ENCODE measurements at regions not wholly inside any gene's neighbourhood (a gene's known extent, or its start where the extent isn't known, plus 50 kb on each side); places are given as distances from the start of the nearest gene placed in this dataset.
"Not testable (repeated sequence)": the region's sequence is repeated elsewhere in the genome, so short reads cannot be mapped to it uniquely, and the experiment has no call there.

DNA sequence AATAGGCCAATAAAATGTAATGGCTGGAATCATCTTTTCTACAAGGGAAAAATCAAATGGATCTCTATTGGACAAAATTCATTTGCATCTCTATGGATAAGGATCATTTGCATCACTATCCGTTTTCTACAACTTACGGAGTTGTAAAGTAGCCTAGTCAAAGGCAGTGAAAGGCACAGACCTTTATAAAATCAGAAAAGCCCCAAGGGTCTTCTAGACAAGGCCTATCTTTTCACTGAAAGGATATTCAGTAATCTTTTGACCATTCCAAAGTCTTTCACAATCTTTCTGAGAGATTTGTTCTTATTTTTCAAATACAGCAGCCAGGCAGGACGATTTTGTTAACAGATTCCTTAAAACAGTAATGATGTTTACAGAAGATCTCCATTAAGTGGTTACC lies 119.5 kb upstream of the JADE1 start:
- no peak for DNase-seq
- intact Hi-C loops (cut with DNase I) = no loop called here

DNA sequence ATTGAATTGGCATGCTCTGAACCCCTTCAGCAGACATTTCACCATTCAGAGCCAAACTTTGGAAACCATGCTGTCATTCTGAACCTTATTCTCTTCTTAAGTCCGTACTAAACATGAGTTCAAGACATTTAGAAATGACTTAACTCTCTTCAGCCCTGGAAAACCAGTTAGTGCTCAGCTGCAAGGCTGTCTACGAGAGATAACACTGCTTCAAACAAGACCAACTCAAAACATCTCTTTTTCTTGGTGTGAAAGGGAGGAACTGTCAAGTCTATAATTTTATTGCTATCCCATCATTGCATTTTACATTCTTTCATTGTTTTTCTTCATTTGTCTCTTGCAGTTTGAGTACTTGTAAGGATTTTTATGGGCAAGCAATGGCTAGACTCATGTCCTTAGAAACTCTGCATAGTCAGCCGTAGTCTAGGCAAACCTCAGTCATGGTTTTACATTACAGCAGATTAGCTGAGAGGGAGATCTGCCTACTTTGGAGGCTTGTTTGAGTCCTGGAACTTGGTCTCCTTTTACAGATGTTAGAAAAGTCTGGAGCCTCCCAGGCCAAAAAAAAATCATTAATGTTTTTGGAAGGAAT lies 120.6 kb upstream of the JADE1 start:
- intact Hi-C loops (cut with DNase I) = no loop called here
- DNase-seq = no peak

DNA sequence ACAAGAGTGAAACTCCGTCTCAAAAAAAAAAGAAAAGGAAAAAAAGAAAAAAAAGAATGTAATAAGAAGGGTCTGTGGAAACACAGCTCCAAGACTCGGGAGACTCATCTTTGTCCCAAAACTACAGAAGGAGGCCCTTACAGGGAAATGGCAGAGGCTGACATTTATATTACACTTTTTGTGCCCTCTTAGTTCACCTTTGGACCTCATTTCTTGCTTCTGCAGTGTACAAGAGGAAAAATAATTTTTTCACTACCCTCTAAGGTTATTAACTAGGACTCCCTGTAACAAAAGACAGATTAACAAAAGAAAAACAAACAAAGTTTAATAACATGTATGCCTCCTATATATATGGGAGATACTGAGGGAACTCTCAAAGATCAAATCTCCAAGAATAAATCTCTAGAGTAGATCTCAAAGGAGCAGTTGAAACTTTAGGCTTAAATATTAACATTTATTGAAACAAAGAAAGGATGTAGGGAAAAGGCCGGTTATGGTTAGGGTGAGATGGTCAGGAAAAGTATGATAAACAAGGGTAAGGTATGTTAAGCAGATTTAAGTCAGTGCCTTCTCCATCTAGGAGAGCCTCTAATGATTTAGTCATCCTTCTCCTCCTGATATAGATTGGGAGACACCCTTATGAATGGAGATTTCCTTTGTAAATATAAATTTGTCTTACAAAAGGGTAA lies 121.3 kb upstream of the JADE1 start:
- intact Hi-C loops (cut with DNase I) = no loop called here
- DNase-seq = no peak

DNA sequence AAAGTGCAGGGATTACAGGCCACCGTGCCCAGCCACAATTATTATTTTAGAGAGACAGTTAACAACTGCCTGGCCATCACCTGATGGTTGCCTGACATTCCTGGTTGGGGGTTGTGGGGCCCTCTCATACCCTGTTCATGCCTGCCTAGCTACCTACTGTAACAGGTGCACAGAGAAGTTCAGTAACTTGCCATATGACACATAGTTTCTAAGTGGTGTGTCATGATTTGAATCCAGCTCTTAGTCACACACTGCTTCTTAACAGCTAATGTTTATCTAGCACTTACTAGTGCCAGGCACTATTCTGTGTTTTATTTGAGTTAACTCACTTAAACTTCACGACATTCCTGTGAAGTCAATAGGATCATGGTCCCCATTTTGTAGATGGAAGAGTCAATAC lies 122.7 kb upstream of the JADE1 start:
- no peak for DNase-seq
- intact Hi-C loops (cut with DNase I) = no loop called here

DNA sequence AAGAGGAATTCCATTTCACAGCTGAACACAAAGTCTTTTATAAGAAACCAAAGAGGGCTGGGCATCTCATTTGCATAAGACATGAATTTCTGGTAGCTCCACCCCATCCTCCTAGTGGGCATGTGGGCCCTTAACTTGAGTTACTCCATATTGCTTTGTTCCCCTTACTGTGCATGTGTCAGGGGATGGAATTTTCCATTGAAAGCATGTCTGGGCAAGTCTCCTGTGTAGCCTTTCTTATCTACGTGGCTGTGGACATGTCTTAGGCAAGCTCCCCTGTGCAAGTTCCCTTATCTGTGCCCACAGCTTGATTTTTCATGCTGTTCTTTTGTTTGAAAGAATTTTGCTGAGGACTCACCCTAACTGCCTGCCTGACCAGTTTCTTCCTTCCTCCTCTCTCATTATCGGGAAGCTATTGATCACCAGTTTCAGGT lies 123.5 kb upstream of the JADE1 start:
- intact Hi-C loops (cut with DNase I) = no loop called here
- no peak for DNase-seq

DNA sequence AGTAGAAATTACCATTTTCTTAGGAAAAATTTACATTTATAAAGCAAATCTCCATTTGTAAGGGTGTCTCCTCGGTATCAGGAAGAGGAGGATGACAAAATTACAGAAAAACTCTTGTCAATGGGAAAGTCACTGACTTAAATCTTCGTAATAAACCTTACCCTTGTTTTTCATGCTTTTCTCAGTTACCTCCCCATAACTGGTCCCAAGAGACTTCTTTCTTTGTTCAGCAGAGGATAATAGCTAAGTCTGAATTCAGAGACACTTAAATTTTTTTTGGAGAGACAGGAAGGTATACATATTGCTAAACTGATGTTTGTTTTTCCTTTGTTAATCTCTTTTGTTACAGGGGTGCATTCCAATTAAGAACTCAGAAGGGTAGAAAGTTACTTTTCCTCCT lies 125.5 kb upstream of the JADE1 start:
- DNase-seq = no peak
- intact Hi-C loops (cut with DNase I) = no loop called here

DNA sequence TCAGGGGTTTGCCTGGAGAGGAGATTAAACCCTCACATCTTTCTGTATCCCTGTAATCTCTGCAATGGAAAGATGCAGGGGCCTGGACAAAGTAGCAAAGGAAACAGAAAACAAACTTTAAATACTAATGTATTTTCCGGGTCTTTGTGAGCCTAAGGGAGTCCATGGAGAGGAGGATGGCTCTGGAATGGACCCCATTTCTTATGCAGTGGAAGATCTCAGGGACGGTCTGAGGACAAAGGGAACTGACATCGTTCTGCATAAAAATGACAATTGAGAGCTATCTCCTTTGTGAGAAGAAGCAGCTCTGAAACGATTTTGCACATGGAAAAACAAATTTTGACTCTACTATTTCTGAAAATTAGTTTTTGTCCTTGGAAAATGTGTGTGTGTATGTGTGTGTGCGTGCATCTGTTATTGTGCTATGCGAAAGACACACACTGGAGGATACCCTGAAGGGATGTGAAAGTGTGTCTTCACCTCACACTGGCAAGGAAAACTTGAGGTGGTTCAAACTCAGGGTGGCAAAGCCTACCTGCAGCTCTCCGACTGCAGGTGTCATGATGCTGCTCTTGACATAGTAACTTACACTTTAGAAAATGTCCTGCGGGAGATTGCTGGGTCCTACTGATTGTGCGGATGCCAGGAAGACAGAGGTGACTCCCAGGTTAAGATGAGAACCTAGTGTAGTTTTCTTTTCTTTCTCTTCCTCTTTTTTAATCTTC lies 126.4 kb upstream of the JADE1 start:
- intact Hi-C loops (cut with DNase I) = no loop called here
- DNase-seq = no peak

DNA sequence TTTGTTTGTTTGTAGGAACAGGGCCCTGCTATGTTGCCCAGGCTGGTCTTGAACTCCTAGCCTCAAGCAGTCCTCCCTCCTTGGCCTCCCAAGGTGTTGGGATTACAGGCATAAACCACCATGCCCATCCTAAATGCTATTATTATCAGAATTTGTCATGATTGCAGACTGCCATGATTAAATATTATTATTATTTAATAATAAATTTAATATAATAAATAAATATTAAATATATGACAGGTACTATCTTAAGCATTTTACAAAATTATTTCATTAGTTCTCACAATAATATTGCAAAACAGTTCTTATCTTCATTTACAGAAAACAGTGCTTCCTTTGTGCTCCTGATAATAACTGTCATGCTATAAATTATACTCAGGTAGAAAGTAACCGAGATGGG lies 133.4 kb upstream of the JADE1 start:
- intact Hi-C loops (cut with DNase I) = no loop called here
- DNase-seq = no peak

DNA sequence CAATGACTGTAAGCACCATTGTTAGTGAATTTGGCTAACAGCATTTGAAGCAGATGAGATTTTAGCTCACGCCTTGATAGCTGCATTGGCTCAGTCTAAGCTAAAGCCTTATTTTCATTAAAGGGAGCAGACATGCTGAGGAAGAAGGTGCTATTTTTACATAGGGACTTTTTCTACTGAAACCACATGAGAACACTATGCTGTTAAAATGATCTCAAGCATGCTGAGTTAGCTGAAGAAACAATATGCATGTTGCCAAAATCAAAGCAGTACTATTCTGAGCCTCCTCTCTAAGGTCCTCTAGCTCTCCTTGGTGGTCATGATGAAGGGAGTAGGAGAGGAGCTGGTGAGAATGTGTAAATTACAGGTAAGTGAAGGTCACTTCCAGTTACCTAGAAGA lies 134.4 kb upstream of the JADE1 start:
- DNase-seq = no peak
- intact Hi-C loops (cut with DNase I) = no loop called here

DNA sequence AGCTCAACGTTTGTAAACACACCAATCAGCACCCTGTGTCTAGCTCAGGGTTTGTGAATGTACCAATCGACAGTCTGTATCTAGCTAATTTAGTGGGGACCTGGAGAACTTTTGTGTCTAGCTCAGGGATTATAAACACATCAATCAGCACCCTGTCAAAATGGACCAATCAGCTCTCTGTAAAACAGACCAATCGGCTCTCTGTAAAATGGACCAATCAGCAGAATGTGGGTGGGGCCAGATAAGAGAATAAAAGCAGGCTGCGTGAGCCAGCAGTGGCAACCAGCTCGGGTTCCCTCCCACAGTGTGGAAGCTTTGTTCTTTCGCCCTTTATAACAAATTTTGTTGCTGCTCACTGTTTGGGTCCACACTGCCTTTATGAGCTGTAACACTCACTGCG lies 136.3 kb upstream of the JADE1 start:
- DNase-seq; intact Hi-C loops (cut with DNase I): not testable (repeated sequence)

DNA sequence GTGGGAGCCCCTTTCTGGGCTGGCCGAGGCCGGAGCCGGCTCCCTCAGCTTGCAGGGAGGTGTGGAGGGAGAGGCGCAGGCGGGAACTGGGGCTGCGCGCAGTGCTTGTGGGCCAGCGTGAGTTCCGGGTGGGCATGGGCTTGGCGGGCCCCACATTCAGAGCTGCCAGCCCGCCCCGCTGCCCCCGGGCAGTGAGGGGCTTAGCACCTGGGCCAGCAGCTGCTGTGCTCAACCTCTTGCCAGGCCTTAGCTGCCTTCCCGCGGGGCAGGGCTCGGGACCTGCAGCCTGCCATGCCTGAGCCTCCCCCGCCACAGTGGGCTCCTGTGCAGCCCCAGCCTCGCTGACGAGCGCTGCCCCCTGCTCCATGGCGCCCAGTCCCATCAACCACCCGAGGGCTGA lies 136.9 kb upstream of the JADE1 start:
- DNase-seq; intact Hi-C loops (cut with DNase I): not testable (repeated sequence)

DNA sequence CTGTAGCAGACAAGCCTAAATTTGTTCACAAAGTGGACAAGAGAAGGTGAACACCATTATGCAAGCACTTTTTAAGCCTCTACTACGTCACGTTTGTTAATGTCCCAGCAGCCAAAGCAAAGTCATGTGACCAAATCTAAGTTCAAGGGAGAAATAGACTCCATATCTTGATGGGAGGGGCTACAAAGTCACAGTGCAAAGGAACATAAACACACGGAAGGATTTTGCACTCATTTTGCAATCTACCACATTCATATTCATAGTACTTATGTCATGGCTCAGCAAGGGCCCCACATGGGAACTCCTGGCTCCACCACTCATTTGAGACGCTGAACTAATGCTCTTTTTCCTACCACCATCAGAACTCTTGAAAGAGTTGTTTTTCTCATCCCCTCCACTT lies 139.0 kb upstream of the JADE1 start:
- intact Hi-C loops (cut with DNase I) = no loop called here
- no peak for DNase-seq

DNA sequence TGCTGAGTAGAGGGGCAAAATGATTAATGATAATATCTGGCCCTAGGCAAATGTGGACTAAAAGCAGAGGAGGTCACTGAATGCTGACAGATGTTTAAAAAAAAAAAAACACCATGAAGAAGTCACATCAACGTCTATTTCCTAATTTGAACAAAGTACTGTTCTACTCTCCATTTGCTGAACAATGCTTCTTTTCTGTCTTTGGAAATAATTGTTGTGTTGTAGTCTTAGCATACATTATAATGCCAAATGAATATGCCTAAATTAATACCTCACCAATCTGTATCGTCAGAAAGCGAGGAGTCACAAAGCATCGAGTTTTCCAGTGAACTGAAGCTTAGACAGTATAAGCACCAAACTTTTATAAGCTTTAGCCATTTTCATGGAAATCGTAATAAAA lies 140.9 kb upstream of the JADE1 start:
- no peak for DNase-seq
- intact Hi-C loops (cut with DNase I) = no loop called here

DNA sequence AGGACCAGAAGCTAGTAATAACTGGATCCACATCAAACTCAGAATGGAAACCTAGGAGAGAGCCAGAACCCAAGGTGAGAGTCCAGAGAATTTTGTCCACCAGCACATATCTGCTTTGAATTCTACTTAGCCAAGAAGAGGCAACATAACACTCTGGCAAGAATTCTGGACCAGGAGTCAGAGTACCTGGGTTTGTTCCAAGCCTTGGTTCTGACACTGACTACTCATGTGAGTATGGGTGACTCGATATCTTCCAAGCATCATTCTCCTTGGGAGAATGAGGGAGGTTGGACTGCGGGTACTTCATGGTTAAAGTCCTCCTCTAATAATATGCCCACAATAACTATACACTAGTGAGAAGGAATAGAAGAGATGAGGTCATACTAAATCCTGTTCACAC lies 144.0 kb upstream of the JADE1 start:
- no peak for DNase-seq
- intact Hi-C loops (cut with DNase I) = no loop called here

DNA sequence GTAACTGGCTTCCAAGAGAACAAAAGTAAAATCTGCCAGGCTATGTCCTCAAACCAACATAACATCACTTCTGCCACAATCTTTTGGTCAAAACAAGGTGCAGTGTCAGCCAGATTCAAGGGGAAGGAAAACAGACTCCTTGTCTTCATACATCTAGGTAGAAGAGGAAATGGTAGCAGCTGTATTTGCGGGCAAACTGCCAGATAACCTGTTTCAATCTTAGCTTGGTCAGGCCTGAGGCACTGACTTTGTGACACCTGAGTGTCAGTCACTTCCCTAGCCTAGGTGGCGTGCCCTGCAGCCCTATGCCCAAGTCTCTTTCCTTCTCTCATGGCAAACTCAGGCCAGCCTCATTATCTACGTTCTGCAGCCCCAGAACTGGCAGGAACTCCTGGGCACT lies 146.2 kb upstream of the JADE1 start:
- intact Hi-C loops (cut with DNase I) = no loop called here
- no peak for DNase-seq

DNA sequence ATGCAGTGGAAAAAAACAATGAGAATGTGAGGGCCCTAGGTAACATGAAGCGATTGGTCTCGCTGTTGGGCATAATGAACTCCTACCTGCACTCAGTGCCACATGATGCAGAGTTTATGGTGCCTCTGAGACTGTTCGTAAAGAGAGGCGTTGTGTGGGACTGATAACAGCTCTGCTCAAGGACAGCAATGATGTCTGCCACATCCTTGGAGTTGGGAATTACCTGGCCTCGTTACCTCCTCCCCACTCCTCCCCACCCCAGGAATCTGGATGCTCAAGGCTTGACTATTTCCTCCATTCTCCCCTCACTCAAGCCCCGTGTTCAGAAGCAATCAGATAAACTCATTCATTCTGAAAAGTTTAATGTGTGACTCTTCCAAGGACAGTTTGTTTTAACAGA lies 148.0 kb upstream of the JADE1 start:
- no peak for DNase-seq
- intact Hi-C loops (cut with DNase I) = no loop called here

DNA sequence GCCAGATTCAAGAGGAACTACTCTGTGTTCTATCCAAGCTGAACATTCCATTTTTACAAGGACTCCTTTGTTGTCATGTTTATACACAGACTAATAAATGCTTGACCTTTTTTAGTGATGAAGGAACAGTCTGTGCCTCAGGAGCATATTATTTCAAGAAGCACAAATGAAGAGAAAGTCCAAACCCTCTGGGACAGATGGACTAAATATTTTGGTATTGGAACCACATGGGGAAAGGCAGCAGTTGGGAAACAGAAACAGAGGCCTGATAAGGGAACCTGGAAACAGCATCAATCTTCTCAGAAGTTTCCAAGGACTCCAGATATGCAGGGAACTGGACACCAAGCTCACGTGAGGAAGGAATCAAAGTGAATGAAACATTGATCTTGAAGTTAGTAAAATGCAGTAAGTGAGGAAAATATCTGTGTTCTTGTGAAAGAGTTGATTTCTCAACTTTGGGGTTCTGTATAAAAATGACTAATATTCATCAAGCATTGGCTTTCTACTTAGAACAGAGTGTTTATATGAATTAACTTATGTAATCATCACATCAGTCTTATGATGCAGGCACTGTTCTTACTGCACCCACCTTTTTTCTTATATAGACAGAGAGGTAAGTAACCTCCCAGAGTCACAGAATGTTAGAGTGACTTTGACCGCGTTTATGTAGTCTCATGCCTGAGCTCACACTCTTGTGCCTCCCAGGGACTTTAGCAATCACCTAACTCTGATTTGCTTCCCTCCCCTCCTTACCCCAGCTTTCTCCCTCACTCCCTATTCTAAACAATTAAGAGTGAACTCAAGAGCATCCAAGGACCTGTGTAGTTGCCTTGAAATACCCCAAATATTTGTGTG lies 148.9 kb upstream of the JADE1 start:
- intact Hi-C loops (cut with DNase I) = no loop called here
- no peak for DNase-seq

DNA sequence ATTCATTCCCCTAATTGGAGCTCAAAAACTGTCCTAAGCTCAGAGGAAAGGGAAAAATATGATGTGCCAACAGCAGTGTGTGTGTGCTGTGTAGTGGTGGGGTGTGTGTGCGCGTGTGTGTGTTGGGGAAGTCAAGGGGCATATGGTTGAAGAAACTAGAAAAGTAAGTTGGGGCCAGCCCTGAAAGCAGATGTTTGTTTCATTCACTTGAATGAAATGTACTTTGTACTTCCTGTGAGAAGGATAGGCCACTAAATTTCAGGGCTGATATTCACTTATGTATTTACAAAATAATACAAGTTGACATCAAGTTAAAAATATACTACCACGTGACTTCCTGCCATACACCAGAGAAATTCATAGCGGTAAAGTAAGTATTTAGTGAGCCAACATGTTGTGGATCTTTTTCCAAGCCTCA lies 151.3 kb upstream of the JADE1 start:
- DNase-seq = no peak
- intact Hi-C loops (cut with DNase I) = no loop called here

DNA sequence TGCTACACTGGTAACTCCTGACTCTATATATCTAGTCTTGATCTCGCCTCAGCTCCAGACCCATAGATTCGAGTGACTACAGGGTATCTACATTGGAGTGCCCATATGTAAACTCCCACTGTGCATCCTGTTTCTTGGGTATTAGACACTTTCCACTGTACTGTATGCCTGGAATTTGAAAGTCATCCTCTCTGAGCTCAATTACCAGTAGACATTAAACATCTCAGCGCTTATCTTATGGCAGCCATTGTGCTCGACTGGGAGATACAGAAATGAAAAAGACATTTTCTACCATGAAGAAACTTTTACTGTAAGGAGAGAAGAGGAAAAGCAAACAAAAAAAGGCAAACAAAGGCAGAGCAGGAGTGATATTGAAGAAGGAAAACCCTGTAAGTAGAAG lies 151.9 kb upstream of the JADE1 start:
- no peak for DNase-seq
- intact Hi-C loops (cut with DNase I) = no loop called here

DNA sequence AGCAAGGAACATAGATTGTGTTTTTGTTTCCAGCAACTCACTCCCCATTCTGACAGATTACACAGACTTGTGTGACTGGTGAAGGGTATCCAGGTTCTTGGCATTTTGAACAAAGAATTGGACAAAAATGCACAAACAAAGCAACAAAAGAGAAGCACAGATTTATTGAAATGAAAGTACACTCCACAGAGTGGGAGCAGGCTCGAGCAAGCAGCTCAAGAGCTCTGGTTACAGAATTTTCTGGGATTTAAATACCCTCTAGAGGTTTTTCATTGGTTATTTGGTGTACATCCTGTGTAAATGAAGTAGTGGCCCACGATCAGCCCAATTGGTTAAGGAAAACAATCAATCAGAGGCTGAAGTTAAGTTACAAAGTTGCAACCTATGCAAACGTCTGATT lies 155.0 kb upstream of the JADE1 start:
- DNase-seq = no peak
- intact Hi-C loops (cut with DNase I) = no loop called here
